ENCODE measurements at regions not wholly inside any gene's neighbourhood (a gene's known extent, or its start where the extent isn't known, plus 50 kb on each side); places are given as distances from the start of the nearest gene placed in this dataset.

DNA sequence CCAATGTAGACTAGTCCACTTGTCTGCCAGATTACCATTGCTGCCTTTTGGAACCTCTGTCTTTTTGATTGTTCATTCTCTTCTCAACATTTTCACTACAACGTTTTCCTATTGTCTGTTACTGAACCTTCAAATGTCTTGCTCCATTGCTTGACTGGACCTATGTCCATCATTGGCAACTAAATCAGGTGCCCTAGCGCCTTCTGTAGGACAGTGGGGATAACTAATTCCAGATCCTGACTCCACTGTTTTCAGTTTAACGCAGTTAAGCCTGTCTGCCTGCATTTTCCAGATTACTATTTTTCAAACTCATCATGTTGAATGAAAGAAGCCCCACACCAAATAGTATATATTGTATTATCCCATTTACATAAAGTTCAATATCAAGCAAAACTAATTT, 433.6 kb downstream of the RNF144B start:
- Histone ChIP-seq H3K36me3 (no peaks in the 10 kb centered on the region), H3K27me3 (no peaks in the 10 kb centered on the region), H3K9me3 (peaks cover 0 to 22% (median 16%) of the 10 kb centered on the region in 4 donors), H3K4me3 (no peak overlapping the region), H3K27ac (no peak overlapping the region), H3K4me1 (no peaks in the 10 kb centered on the region)
- TF ChIP-seq POLR2AphosphoS5 (IDR thresholded peaks at IDR 0.05) = no peak
- TF ChIP-seq EP300 (IDR thresholded peaks at IDR 0.05) = no peak
- TF ChIP-seq POLR2A (IDR thresholded peaks at IDR 0.05) = no peak
- TF ChIP-seq, protein P1, sequence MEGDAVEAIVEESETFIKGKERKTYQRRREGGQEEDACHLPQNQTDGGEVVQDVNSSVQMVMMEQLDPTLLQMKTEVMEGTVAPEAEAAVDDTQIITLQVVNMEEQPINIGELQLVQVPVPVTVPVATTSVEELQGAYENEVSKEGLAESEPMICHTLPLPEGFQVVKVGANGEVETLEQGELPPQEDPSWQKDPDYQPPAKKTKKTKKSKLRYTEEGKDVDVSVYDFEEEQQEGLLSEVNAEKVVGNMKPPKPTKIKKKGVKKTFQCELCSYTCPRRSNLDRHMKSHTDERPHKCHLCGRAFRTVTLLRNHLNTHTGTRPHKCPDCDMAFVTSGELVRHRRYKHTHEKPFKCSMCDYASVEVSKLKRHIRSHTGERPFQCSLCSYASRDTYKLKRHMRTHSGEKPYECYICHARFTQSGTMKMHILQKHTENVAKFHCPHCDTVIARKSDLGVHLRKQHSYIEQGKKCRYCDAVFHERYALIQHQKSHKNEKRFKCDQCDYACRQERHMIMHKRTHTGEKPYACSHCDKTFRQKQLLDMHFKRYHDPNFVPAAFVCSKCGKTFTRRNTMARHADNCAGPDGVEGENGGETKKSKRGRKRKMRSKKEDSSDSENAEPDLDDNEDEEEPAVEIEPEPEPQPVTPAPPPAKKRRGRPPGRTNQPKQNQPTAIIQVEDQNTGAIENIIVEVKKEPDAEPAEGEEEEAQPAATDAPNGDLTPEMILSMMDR (IDR thresholded peaks at IDR 0.05) = no peak
- intact Hi-C loops (cut with DNase I) = no loop called here
- DNase-seq = no peak
- WGBS, 2 donors = 53 to 60% methylated on average over 3 of the region's 3 CpGs

DNA sequence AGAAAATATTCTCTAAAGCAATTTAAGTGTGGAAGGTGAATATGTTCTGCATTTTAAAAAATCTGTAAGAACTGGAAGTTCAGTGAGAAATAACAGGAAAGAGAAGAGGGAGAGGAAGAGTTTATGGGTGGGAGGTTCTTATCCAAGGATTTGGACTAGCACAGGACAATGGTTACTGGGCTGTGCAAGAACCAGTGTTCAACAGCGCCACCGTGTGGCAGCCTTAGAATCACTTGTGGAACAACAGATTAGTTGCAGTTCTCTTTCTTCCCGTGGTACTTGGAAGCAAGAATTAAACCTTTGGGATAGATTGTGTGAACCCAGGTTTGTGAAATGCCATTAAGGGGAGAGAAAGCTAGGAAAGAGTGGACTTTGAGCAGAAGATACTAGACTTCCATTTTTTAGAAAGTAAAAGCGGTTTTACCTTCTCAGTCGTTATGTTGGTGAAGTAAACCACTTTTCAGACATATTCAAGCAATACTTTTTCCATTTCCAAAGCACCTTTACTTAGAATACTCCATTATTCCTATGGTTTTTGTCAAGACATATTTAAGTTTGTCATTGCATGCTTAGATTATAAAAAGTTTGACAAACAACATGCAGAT, 436.7 kb downstream of the RNF144B start:
- 53 to 55% methylated on average over 5 of the region's 5 CpGs for WGBS, 2 donors
- Histone ChIP-seq H3K4me1 (peaks cover 0 to 5% (median 0%) of the 10 kb centered on the region in 4 donors), H3K4me3 (no peak overlapping the region), H3K27ac (no peak overlapping the region), H3K27me3 (no peaks in the 10 kb centered on the region), H3K36me3 (no peaks in the 10 kb centered on the region), H3K9me3 (peaks cover 0 to 22% (median 16%) of the 10 kb centered on the region in 4 donors)
- intact Hi-C loops (cut with DNase I) = no loop called here
- DNase-seq = no peak
- TF ChIP-seq POLR2A (IDR thresholded peaks at IDR 0.05) (no peak), POLR2AphosphoS5 (IDR thresholded peaks at IDR 0.05) (no peak)
- TF ChIP-seq, protein P1 (IDR thresholded peaks at IDR 0.05) = peak in 2 of 4 experiments; percentile 19 to 23

DNA sequence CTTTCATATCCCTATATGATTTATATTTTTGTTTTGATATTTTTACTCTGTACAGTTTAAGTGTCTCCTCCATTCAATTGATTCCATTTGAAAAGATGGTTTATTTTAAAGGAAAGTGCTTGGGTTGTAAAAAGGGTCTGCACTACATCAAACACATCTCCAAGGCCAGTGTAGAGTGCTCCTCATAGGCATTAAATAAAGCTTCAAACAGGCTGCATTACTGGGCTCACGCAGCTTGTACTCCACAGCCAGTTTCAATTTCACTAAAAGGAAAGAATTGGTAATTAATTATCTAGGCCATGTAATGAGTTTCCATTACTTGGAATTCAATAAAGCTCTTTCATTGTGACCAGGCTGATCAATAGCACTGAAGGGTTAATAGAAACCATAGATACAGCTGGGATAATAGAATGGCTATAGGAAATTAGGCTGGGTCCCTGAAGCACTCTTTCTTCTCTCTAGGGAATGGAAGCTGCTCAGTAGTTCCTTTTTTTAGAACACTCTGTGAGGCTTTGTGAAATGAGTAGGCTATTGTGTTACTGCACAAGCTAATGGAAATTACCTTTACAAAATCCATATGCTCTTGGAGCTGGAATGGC, 442.2 kb downstream of the RNF144B start:
- H3K36me3 ChIP-seq = no peaks in the 10 kb centered on the region
- DNase-seq = no peak
- no peaks in the 10 kb centered on the region for H3K27me3 ChIP-seq
- peaks cover 0 to 14% (median 0%) of the 10 kb centered on the region in 4 donors for H3K4me1 ChIP-seq
- peaks cover 0 to 4% (median 2%) of the 10 kb centered on the region in 4 donors for H3K9me3 ChIP-seq
- intact Hi-C loops (cut with DNase I) = no loop called here
- TF ChIP-seq POLR2AphosphoS5 (IDR thresholded peaks at IDR 0.05) (peak in 2 of 4 donors; percentile 32), EP300 (IDR thresholded peaks at IDR 0.05) (no peak), POLR2A (IDR thresholded peaks at IDR 0.05) (no peak)
- TF ChIP-seq, protein P1 (IDR thresholded peaks at IDR 0.05) = no peak
- 55 to 62% methylated on average over 1 of the region's 1 CpG for WGBS, 2 donors
- H3K4me3 ChIP-seq = no peak overlapping the region
- H3K27ac ChIP-seq = peak overlapping the region in 1 of 4 donors; percentile 14

- H3K9me3 ChIP-seq = no peaks in the 10 kb centered on the region
- no peaks in the 10 kb centered on the region for H3K27me3 ChIP-seq
- H3K4me3 ChIP-seq = no peak overlapping the region
- TF ChIP-seq POLR2AphosphoS5 (IDR thresholded peaks at IDR 0.05) (no peak), EP300 (IDR thresholded peaks at IDR 0.05) (no peak), POLR2A (IDR thresholded peaks at IDR 0.05) (no peak)
- TF ChIP-seq, protein P1 (IDR thresholded peaks at IDR 0.05) = no peak
- WGBS, 2 donors = 90 to 95% methylated on average over 9 of the region's 9 CpGs
- no peak for DNase-seq
- intact Hi-C loops (cut with DNase I) = no loop called here
- no peak overlapping the region for H3K27ac ChIP-seq
- H3K36me3 ChIP-seq = no peaks in the 10 kb centered on the region
- H3K4me1 ChIP-seq = no peaks in the 10 kb centered on the region
Measured at GRCh38 chr6:18835976-18836375, 448.8 kb downstream of the RNF144B start.

Data from sigmoid colon (tissue), 6 donors.